HG03196 (cell line): ENCODE measurements at regions not wholly inside any gene's neighbourhood (a gene's known extent, or its start where the extent isn't known, plus 50 kb on each side); places are given as distances from the start of the nearest gene placed in this dataset.
"Not testable (repeated sequence)": the region's sequence is repeated elsewhere in the genome, so short reads cannot be mapped to it uniquely, and the experiment has no call there.

Source experiments
- ATAC-seq: cut with Tn5 transposase; IDR thresholded peaks from one replicate; pipeline ENCODE4 v1.9.1; 2021; ENCODE audit not compliant: unreplicated experiment

GRCh38 chr2:13515254-13515653 is 798.5 kb downstream of the TRIB2 start:
- ATAC-seq = no peak

- no peak for ATAC-seq
These were observed 805.4 kb downstream of the TRIB2 start for GRCh38 chr2:13522096-13522495.

DNA sequence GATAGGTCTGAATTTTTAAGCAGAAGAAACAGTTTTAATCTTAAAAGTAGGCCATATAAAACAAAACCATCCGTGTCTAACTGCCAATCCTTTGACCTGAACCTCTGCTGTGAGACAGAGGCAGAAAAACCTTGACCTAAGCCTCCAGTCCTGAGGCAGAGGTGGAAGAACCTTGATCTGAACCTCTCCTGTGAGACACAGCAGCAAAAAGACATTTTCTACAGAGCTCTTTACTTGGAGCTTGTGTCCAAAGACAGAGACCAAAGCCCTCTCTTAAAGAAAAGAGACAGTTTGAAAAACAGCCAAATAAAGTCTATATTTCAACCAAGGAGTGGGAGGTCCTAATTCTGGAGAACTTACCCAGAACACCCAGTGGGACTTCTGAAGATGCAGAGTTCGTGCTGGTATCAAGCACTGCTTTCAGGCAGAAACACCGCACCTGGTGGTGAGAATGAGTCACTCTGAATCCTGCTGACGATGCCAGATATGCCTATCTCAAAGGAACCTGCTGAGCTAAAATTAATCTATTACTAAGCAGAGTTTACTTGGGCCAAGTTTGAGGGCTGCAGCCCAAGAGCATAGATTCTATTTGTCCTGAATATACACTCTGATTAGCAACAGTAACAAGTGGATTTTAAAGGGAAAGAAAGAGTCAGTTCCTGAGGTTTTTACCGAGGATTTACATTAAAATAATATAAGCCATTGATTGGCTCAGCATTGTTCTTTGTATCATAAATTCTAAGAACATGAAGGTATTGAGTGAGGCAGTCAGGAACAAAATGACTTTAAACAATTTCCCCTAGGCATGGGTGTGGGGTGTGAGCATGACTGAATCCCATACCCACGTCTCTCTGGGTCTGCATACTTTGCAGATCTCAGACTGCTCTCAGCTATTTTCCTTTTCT is 806.4 kb downstream of the TRIB2 start:
- ATAC-seq = peak; percentile 98

- no peak for ATAC-seq
These were observed 807.8 kb downstream of the TRIB2 start for GRCh38 chr2:13524492-13524891.

DNA sequence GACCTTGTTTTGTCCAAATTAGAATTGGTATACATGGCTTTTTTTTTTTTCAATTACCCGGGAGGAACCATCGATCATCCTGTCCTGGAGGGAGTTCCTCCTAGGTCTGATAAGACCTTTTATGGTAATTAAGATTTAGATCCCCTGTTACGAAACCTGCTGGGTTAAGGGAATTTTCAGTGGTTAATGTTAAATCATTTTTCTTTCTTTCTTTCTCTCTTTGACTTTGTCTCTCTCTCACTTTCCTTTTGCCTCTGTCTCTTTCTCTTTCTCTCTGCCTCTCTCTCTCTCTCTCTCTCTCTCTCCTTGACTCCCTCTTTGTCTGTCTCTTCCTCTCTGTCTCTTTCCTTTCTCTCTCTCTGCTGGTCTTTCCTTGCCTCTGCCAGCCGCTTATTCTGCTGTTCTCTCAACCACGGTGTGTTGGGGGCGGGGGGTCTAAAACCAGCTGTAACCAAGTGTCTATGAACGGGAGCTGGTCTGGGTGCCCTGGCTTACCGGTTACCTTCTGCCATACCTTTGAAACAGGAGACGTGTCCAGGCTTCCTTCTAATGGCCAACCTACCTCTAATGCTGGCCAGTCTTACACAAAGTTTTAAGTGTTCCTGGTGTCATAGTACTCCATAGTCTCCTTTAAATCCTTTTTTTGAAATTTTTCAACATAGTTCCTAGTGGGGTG is 815.1 kb downstream of the TRIB2 start:
- ATAC-seq = not testable (repeated sequence)

GRCh38 chr2:13532781-13533523 is 816.2 kb downstream of the TRIB2 start:
- not testable (repeated sequence) for ATAC-seq

- no peak for ATAC-seq
These were observed 816.8 kb downstream of the TRIB2 start for GRCh38 chr2:13533524-13533922.

GRCh38 chr2:13536941-13537340 is 820.2 kb downstream of the TRIB2 start:
- no peak for ATAC-seq

DNA sequence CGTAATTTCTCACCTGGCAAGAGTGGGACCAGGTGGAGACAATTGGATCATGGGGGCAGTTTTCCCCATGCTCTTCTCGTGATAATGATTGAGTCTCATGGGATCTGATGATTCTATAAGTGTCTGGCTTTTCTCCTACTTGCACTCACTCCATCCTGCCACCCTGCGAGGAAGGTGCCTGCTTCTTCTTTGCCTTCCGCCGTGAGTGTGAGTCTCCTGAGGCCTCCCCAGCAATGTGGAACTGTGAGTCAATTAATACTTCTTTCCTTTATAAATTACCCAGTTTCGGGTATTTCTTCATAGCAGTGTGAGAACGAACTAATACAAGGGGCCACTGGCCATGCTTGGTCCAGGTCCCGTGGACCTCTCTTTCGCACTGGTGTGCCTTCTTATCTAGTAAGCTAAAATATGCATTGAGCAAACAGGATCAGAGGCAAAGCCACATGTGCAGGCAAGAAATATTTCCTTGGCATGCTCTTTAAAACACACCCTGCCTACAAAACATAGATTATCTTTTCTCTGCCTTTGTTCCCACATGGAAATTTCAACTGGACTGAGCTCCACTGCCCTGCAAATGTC is 821.1 kb downstream of the TRIB2 start:
- ATAC-seq = no peak

GRCh38 chr2:13539296-13539695 is 822.6 kb downstream of the TRIB2 start:
- no peak for ATAC-seq

DNA sequence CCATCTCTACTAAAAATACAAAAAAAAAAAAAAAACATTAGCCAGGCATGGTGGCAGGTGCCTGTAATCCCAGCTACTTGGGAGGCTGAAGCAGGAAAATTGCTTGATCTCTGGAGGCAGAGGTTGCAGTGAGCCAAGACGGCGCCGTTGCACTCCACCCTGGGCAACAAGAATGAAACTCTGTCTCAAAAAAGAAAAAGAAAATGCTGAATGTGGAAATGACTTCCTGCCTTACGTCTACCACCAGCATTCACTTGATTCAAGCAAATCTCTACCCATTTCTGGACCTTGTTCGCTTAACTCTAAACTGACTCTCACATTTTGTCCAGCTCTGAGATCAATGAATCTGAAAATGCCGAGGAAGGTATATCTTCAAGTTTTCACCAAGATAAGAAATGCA is 825.3 kb downstream of the TRIB2 start:
- ATAC-seq = no peak

- no peak for ATAC-seq
These were observed 825.9 kb downstream of the TRIB2 start for GRCh38 chr2:13542642-13543041.

- peak; percentile 82 for ATAC-seq
These were observed 826.8 kb downstream of the TRIB2 start for GRCh38 chr2:13543550-13543949.

DNA sequence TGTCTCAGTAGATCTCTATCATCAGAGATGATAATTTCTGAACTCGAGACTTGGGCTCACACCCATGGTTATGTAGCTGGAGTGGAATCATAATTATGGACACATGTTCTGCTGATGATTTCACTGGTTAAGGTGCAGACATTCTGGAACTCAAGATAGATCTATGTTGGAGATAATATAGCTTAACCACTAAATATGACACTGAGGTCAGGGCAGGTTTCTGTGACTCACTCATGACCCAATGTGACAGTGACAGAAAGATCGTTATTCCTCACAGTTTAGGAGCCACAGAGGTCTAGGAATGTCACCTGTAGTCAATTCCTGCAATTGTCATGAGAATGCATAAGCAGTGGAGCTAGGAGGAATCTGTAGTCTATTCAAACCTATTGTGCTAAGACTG is 828.6 kb downstream of the TRIB2 start:
- peak; percentile 66 for ATAC-seq

- no peak for ATAC-seq
These were observed 829.4 kb downstream of the TRIB2 start for GRCh38 chr2:13546131-13546530.

- ATAC-seq = no peak
These were observed 833.8 kb downstream of the TRIB2 start for GRCh38 chr2:13550285-13551231.

GRCh38 chr2:13558368-13558767 is 841.6 kb downstream of the TRIB2 start:
- ATAC-seq = no peak

GRCh38 chr2:13560322-13560721 is 843.6 kb downstream of the TRIB2 start:
- no peak for ATAC-seq

GRCh38 chr2:13572466-13572865 is 855.7 kb downstream of the TRIB2 start:
- ATAC-seq = no peak

- no peak for ATAC-seq
These were observed 858.1 kb downstream of the TRIB2 start for GRCh38 chr2:13574831-13575230.
